Stimulated activated CD8-positive, alpha-beta memory T cell treated with anti-CD3 and anti-CD28 coated beads, Interleukin-2, amount 100 ng/mL, for 48 hours (primary cell): ENCODE measurements at regions not wholly inside any gene's neighbourhood (a gene's known extent, or its start where the extent isn't known, plus 50 kb on each side); places are given as distances from the start of the nearest gene placed in this dataset.
"Not testable (repeated sequence)": the region's sequence is repeated elsewhere in the genome, so short reads cannot be mapped to it uniquely, and the experiment has no call there.

Experiments used
- DNase-seq, 2 donors: peaks; one replicate each; pipeline ENCODE4 v3.0.0-alpha.2; 2020; ENCODE audit warnings: low read depth in 2 of 2

DNA sequence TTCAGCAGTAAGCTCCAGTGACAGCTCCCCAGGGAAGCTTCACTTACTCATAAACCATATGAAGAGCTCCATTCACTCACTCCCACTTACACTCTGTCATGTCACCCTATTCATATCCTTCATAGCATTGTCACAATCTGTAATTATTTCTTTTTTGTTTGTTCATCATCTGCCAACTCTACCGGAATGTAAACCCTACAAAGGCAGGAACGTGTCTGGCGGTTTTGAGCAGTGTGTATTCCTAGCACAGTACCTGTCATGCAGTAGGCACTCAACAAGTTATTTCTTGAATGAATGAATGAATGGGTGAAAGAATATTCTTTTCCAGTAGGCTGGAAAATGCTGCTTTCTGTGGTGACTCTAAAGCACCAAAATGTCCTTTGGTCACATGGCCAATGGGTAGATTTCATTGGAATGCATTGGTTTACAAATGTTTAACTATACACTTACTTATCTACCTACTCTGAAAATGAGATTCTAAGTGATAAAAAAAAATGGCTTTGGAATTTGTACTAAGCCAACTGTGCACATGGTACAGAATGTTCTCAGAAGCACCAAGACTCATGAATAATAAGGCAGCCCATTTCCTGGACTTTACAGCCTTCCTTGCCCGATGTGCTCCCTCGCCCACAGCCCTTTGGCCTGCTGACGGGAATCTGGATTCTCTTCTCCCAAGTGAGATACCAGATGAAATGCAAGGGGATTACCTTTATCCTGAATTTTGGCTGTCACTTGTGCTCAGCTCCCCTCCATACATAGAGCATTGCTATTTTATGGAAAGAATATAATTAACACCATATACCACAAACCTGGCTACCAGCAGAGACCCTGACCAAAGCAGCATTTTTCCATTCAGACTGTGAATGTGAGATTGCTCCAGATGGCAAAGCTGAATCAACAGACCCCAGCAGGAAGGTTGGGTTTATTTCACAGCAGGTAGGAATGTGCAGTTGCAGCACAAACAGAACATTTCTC lies 273.3 kb downstream of the ALDH8A1 start:
- no peak for DNase-seq

DNA sequence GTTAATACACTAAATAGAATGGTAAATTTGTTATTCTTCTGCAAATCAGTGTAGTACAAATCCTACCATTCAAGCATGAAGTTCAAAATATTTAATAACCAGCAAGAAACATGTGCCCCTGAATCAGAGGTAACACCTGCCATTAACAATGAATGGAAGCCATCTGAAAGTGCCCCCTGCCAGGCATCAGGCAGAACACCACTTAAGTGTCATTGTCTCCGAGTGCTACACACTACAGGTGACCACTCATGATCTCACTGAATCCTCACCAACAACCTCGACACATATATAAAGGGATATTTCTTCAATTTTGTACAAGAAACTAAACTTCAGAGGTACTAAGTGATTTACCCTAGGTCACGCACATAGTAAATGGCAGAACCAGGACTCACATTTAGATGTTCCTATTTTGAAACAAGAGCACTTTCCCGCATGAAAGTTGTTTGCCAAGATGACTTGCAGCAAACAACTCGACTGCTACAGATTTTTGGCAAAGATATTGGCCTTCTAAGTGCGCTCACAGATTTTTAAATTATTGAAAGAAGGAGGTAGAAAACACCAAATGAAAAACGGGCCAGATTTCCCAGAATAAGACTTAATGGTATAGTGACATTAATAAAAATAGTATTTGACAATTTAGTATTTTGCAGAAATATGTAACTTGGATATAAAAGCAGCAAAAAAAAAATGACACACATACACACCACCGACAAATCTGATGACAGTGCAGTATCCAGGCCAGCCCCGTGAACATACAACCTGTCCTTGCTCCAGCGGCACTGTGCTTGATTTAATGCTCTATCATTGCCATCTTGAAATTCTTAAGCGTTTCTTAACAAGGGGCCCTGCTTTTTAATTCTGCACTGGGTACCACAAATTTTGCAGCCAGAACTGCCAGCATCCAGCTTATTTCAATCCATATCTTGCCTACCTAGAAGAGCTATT lies 274.5 kb downstream of the ALDH8A1 start:
- no peak for DNase-seq

DNA sequence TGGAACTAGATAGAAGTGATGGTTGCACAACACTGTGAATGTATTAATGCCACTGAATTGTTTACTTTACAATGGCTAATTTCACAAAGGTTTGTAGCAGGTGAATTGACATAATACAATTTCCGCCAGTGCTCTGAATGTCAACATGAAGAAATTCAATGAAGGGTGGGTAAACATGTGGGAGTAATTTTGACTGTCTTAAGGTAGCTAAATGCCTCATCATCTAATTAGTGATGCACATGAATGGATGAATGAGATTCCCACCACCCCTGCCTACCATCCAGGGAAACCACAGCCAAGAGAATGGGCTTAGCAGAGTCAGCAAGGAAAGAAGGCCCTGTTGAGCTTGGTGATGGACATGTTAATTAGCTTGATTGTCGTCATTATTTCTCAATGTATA lies 275.3 kb downstream of the ALDH8A1 start:
- no peak for DNase-seq

DNA sequence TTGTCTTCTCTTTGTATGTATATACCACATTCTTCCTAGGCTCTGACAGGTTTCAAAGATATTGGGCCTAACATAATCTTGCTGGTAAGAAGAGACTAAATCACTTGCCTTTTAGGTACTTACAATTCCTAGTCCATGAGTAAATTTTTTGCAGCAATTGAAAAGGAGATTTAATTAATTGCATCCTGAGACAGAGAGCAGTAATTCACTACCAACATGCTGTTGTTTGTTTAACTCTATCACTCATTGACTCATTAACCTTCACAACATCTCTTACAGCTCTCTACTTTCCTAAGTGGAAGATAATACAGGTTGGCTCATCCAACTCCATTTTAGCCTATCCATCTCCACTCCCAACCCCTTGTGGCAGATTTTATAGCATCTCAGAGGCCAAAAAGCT lies 280.4 kb downstream of the ALDH8A1 start:
- no peak for DNase-seq

DNA sequence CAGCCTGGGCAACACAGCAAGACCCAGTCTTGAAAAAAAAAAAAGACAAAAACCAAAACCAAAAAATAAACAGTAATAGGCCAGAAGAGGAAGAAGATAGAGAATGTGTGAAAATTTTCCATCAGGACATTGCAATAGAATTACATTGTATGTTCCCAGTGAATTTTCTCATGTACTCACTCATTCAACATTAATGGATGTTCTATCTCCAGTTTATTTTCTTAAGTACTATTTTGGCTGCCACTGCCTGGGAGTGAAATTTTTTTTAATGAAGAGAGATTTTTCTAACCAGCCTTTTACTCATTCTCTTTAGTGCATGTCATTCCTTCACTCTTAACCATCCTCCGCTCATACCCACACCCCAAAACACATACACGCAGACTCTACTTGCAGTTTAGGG lies 282.8 kb downstream of the ALDH8A1 start:
- no peak for DNase-seq

DNA sequence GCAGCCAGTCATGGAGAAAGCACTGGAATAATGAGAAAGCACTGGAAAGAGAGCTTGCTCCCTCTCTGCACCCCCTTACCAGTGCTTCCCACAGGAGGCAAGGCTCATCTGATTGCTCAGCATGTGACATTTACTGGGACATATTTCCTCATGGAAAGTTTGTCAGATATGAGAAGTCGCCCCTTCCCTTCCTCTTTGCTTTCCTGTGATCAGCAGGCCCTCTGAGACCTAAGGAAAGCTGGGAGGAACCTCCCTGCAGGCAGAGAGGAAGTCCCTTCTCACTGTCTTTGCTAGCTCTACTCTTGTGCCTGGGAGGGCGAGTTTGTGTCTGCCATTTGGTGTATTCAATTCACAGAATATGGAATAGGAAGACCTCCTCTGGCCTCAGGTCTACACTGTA lies 283.8 kb downstream of the ALDH8A1 start:
- DNase-seq = no peak

DNA sequence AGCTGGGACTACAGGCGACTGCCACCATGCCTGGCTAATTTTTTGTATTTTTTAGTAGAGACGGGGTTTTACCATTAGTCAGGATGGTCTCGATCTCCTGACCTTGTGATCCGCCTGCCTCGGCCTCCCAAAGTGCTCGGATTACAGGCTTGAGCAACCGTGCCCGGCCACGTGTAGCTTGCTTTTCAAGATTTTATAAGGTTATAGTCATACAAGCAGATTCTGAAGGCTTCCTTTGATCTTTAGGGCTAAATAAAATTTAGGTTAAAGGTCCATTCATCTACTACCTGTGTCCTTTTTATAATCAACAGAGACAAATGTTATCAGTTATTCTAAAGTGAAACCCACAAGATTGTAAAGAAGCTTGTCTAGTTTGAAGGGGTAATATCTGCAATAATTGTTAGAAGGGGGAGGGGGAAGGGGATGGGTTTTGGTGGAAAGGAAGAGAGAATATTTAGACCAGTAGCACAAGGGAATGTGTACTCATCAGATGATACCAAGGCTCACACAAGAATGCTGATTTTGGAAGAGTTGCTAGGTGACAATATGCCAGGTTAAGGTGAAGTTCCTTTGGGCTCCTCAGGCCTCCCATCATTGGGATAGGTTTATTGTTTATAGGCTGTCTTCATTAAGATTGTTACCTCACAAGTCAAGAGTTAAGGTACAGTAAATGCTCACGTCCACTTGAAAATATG lies 284.7 kb downstream of the ALDH8A1 start:
- no peak for DNase-seq

DNA sequence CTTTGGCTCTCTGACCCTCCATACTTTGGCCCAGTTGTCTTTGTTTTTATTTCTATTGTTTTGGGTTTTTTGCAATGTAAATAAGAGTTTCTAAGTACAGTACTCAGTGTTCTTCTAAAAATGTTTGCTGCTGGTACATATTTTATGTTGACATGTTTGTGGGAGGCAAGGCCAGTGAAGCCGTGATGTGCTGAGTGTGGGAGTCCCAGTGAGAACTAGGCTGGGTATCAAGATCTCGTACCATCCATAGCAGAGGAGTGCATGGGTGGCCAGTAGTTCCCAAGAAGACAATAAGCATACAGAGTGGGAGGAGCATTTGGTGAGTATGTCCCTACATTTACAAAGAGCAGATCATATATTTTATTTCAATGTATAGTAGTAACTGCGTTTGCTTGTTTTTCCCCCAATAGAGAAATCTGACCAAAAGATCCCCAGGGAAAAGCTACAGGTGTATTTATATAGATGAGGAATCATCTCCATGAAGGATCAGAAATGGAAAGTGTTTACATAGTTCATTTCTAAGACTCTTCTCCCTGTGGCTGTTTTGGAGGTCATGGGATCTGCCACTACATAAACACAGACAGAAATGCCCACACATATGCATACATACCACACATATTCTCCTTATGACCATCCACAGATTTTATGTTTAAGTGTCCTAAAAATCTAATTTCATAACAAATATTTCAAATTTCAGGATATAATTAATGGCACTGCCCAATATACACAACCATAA lies 285.9 kb downstream of the ALDH8A1 start:
- DNase-seq = no peak

DNA sequence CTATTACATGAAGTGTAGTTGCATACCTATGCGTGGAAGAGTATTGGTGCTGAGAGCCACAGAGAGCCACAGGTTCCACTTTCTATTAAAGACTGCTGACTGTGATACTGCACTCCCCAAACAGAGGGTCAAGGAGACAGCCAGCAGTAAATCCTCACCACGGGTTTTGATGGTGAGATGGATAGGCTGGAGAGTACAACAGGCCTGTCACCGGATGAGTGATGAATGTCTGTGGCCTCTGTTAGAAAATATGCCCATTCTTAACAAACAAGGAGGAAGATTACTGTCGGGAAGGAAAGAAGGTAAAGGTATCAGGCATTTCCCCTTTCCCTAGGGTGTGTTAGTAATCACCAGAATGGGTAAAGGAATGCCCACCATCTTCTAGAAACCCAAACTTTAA lies 286.5 kb downstream of the ALDH8A1 start:
- DNase-seq = no peak

DNA sequence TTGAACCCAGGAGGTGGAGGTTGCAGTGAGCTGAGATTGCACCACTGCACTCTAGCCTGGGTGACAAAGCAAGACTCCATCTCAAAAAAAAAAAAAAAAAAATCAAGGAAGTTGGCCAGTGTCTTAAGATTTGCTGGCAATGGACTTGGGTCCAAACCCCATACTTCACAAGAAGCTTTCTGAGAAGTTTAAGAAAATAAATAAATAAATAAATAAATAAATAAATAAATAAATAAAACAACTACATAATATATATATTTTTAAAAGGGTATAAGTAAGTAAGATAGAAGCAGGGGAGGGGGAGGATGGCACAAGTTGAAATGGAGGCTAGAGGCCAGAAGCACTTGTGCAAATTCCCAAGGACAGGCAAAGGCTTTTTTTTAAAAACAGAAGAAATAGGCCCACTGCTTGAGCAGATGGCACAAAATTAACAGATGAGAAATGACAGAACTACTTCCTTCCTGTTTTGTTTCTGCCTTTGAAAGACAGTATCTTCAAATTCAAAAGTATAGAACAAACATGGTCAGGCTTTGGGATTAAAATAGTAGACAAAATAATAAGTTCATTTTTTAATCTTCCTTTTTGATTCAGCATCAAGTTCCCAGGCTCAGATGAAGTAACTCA lies 287.7 kb downstream of the ALDH8A1 start:
- no peak for DNase-seq

DNA sequence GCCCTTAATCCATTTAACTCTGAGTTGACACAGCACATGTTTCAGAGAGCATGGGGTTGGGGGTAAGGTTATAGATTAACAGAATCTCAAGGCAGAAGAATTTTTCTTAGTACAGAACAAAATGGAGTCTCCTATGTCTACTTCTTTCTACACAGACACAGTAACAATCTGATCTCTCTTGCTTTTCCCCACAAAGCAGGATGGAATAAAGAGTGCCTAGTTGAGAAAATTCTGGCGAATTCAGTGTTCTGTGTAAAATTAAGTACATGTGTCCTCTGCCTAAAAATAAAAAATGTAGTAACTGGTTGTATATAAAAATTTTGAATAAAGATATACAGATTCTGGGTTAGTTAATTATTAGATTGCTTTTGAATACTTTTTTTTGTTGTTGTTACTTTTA lies 290.0 kb downstream of the ALDH8A1 start:
- not testable (repeated sequence) for DNase-seq

DNA sequence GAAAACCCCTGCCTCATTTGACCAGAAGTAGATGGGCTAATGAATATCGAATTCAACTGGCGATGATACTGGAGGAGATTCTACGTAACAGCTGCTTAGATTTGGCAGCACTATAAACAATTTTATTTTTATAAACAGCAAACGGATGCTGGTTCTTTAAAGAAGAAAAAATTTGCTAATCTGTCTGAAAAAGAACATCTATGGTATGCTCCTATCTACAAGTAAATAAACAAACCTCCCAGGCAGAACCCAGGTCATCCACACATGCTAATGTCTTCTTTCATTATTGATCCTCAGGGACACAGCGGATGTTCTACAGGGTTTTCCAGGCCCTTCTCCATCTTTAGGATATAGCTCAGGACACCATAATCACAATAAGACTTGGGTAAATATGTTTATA lies 291.3 kb downstream of the ALDH8A1 start:
- DNase-seq = no peak

DNA sequence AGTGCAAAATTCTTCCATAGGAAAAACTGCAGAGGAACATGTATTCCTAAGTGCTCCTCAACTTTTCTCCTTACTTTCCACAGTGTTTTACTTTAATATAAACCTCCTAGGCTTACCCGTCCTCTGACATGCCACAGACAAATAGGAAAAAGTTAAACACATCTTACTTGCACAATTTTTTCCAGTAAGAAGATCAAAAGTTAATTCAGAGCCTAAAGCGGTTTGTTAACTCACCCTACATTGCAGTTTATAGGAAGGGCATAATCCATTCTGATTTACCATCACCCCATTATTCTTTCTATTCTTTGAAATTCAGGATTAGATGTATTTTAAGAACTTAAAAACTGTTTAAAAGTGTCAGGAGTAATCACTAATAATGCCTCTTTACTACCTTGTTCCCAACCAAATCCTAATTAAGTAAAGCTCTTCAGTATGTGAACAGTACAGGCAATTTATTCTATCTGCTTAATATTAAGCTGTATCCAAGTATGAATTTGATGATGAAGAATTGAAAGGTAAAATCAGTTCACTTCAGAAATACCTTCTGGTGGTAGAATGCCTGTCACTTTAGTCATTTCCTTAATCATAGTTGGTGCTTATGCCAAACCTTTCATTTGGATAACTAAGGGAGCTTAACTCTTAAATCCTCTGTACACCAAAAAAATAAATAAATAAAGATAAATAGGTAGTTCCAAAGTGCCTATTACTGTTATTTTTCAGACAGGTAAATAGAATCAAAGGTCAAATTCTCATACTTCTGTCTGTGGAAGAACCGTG lies 292.0 kb downstream of the ALDH8A1 start:
- no peak for DNase-seq

DNA sequence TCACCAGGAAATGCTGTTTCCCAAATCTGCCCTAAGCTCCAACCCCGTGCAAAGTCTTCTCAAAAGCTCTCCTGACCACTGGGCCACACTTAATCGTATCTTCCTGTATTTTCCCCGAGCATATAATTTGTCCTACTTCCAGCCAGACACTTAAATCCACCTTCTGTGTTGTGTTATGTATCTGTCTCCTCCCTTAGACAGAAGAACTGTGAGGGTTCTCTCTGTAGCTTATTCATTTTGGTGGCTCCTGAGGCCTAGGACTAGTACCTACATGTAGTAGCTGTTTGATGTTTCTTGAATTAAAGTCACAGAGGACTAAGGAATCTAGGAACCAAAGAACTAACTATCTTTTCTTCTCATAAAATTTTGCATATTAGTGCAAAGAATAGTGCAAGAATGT lies 292.6 kb downstream of the ALDH8A1 start:
- DNase-seq = no peak

DNA sequence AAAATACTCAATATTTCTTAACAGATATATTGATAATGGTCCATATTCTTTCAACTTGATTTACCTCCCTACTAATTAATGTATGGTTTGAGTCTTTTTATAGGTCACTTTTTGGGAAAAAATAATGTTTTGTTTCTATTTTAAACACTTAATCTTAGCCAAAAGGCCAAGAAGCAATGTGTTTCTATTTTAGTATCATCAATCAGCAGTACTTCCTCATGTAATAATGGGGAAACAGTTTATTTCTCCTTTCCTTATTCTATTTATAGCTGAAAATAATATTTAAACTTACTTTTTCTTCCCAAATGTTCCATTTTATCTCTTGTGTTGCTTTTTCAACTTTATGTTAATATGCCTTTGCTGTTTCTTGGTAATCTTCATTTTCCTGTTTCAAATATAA lies 295.1 kb downstream of the ALDH8A1 start:
- DNase-seq = no peak

DNA sequence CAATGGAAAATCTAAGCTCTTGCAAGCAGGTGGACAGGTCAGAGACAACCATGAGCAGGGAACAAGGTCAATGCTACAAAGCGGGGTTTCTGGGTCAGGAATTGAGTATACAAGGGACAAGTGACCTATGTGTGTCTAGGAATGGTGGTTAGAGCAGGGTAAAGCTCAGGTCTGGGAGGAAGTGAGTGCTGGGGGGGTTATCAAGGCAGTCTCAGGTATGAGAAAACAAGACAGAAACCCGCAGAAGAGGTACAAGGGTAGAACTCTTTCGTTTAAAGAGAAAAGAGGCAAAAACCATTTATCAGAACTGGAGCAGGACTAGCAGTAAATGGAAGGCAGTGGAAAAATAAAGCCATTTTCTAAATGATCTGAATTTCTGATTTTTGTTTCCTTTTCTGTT lies 298.4 kb downstream of the ALDH8A1 start:
- no peak for DNase-seq

DNA sequence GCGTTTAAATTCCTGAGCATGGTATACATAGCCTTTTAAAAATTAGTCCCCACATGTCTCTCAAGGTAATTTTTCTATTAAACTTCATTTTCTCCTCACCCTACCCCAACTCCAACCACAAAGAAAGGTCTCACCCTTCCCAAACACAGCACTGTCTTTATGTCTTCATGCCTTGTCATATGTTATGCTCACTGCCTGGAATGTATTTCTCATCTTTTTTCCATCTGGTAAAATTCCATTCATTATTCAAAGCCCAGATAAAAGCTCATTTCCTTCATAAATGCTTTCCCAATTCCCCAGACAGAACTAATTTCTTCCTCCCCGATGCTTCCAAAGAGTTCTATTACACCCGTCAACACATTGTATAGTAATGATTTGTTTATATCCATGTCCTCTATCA lies 302.0 kb downstream of the ALDH8A1 start:
- DNase-seq = no peak

DNA sequence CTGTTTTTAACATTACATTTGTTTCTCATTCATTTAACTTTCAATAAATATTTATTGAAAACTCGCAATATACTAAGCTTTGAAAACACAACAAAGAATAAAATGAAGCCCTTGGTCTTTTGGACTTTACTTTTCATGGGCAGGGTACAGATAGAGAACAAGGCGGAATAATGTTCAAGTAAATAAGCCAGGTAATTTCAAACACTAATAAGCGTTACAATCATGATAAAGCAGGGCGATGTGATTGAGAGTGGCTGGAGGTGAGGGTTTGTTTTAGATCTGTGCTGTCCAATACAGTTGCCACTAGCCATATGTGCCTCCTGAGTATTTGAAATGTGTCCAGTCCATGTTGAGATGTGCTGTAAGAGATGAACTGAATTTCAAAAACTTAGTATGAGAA lies 307.1 kb downstream of the ALDH8A1 start:
- no peak for DNase-seq

DNA sequence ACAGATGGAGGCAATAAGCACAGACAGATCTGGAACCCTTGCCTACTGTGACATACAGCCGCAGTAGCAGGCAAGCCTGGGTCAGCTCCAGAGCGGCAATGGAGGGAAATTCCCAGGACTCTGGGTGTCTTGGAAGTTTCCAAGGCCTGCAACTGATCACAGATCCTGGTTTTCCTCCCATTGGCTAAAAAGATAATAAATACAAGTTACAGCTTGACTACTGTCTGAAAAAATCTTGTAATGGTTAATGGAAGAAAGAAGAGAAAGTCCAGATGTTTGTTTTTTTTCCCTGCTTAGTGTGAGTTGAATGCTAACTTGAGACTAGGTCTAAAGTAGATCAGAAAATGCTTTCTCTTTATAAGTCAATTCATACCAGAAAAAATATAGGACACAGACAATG lies 307.6 kb downstream of the ALDH8A1 start:
- DNase-seq = no peak

DNA sequence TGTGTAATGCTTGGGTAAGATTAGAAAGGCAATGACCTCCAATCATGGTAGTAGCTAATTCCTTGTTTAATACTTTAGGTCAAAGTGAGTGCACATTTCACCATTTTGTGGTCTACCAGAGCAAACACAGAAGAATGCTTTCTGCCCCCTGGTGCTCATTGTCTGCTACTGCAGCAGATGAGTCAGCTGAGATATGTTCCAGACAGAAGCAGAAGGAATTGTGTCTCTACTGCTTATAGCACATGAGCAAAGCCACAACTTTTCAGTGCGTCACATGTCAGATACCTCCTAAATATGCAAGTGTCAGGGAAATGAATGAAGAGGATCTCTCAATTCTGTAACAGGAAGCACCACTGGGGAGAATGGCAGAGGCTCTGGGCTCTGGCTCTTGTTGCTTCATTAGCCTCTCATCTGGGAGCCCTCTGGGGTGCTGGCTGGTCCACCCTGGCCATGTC lies 308.9 kb downstream of the ALDH8A1 start:
- DNase-seq = peak; percentile 27 to 49
